Brain microvascular endothelial cell (primary cell): ENCODE measurements at regions not wholly inside any gene's neighbourhood (a gene's known extent, or its start where the extent isn't known, plus 50 kb on each side); places are given as distances from the start of the nearest gene placed in this dataset.

ENCODE experiments used
- DNase-seq: peaks from one replicate; pipeline ENCODE4 v3.0.0-alpha.2; 2020
- H3K27ac ChIP-seq: fragments of 250-450 bp; sonication (Bioruptor Pico); 2 replicates; pipeline ENCODE4 v1.5.1; 2020; ENCODE audit warnings: mild to moderate bottlenecking, moderate library complexity
- H3K27me3 ChIP-seq: fragments of 250-450 bp; sonication (Bioruptor Pico); replicated peaks from 2 replicates; pipeline ENCODE4 v1.5.1; 2020; ENCODE audit warnings: mild to moderate bottlenecking
- H3K36me3 ChIP-seq: fragments of 250-450 bp; sonication (Bioruptor Pico); replicated peaks from 2 replicates; pipeline ENCODE4 v1.5.1; 2020; ENCODE audit warnings: mild to moderate bottlenecking
- H3K4me3 ChIP-seq: 2 replicates; pipeline ENCODE4 v1.5.1; 2011; ENCODE audit warnings: low read depth, mild to moderate bottlenecking, control low read depth, low read length, moderate library complexity
- CTCF ChIP-seq: IDR thresholded peaks from 2 replicates; pipeline ENCODE4 v1.5.1; 2011; ENCODE audit warnings: low read depth, mild to moderate bottlenecking, moderate library complexity, low read length, control low read depth, inconsistent platforms; ENCODE audit errors: missing control alignments
- in situ Hi-C: cut with HindIII; loops from 2 replicates; pipeline ENCODE4 v1.10.0; 2017; ENCODE audit warnings: low sequenced_read_pairs, low pct_ligation_motif_present

GRCh38 chr12:27388650-27389049 is 56.0 kb downstream of the BMAL2 start:
- Histone ChIP-seq H3K36me3 (no peaks in the 10 kb centered on the region), H3K27me3 (no peaks in the 10 kb centered on the region), H3K27ac (no peak overlapping the region), H3K4me3 (no peak overlapping the region)
- no peak for DNase-seq
- in situ Hi-C loops: no loop called here
- no peak for TF ChIP-seq CTCF

- Histone ChIP-seq H3K27me3 (no peaks in the 10 kb centered on the region), H3K27ac (no peak overlapping the region), H3K36me3 (no peaks in the 10 kb centered on the region), H3K4me3 (no peak overlapping the region)
- no peak for TF ChIP-seq CTCF
- in situ Hi-C loops: no loop called here
- DNase-seq: no peak
Observed at GRCh38 chr12:27394676-27395075, 51.9 kb upstream of the SMCO2 start.

- Histone ChIP-seq H3K36me3 (no peaks in the 10 kb centered on the region), H3K27ac (no peak overlapping the region), H3K4me3 (no peak overlapping the region), H3K27me3 (no peaks in the 10 kb centered on the region)
- no peak for DNase-seq
- in situ Hi-C loops: no loop called here
- TF ChIP-seq CTCF: no peak
Observed at GRCh38 chr12:27396216-27396815, 50.2 kb upstream of the SMCO2 start.
